ENCODE measurements at regions not wholly inside any gene's neighbourhood (a gene's known extent, or its start where the extent isn't known, plus 50 kb on each side); places are given as distances from the start of the nearest gene placed in this dataset.

- H2AFZ ChIP-seq (replicated peaks; ENCODE audit: low read length, poor library complexity), result no peak overlapping the region
- H3K9ac ChIP-seq (ENCODE audit: low read depth, low read length), result no peak overlapping the region
- H4K20me1 ChIP-seq (ENCODE audit: insufficient read depth, low read length), result no peaks in the 10 kb centered on the region
- H3K14ac ChIP-seq (replicated peaks; ENCODE audit: low read depth, low read length), result no peak overlapping the region
- H3K56ac ChIP-seq (ENCODE audit: extremely low read depth, insufficient read depth, low read length), result no peak overlapping the region
- ATAC-seq (ENCODE audit: low read depth) (no peak), DNase-seq (no peak)
- no peak overlapping the region for H3K18ac ChIP-seq (ENCODE audit: low read depth, low read length)
- H2BK20ac ChIP-seq (ENCODE audit: low read depth, low read length), result no peak overlapping the region
- no peaks in the 10 kb centered on the region for H3K36me3 ChIP-seq (ENCODE audit: control insufficient read depth, insufficient read depth, low read length)
- no peaks in the 10 kb centered on the region for H3K79me1 ChIP-seq (ENCODE audit: low read depth in 1 of 2, low read length in 2 of 2)
- H2BK15ac ChIP-seq (ENCODE audit: low read depth, low read length), result no peak overlapping the region
- peaks cover 5% of the 10 kb centered on the region for H3K27me3 ChIP-seq (ENCODE audit: control insufficient read depth, insufficient read depth, low read length)
- POLR2A ChIA-PET (ENCODE audit: unreplicated experiment), result no interaction called here
- H4K5ac ChIP-seq (ENCODE audit: low read depth, low read length), result no peak overlapping the region
- no peak overlapping the region for H2BK5ac ChIP-seq (ENCODE audit: low read depth, low read length, poor library complexity, severe bottlenecking)
- H3K27ac ChIP-seq (ENCODE audit: insufficient read depth, low read length), result no peak overlapping the region
- H4K8ac ChIP-seq (ENCODE audit: low read depth in 2 of 2, low read length in 2 of 2), result no peak overlapping the region
- no peak overlapping the region for H3K4ac ChIP-seq (ENCODE audit: low read depth, low read length)
- H3K9me1 ChIP-seq (ENCODE audit: insufficient read depth, low read length), result no peaks in the 10 kb centered on the region
- in situ Hi-C loops (cut with MboI; ENCODE audit: low sequenced_read_pairs) (no loop called here), intact Hi-C loops (cut with micrococcal nuclease) (no loop called here), dilution Hi-C loops (cut with HindIII; ENCODE audit: low sequenced_read_pairs, unreplicated experiment) (no loop called here)
- H3K4me3 ChIP-seq (ENCODE audit: insufficient read depth, low read depth, low read length), result no peak overlapping the region
- no TSS peak for BruUV-seq (replicated peaks)
- TF ChIP-seq MAZ (IDR thresholded peaks at IDR 0.05; ENCODE audit: borderline replicate concordance, low read depth, low read length) (no peak), MXI1 (IDR thresholded peaks at IDR 0.05; ENCODE audit: borderline replicate concordance, low read depth, low read length) (no peak), RCOR1 (IDR thresholded peaks at IDR 0.05; ENCODE audit: insufficient replicate concordance, low read length) (no peak), POLR2A (IDR thresholded peaks at IDR 0.05; ENCODE audit: low read depth, low read length) (no peak), RFX5 (IDR thresholded peaks at IDR 0.05; ENCODE audit: low read depth, low read length) (no peak), USF2 (IDR thresholded peaks at IDR 0.05; ENCODE audit: low read depth, low read length) (no peak), NFE2L2 (IDR thresholded peaks at IDR 0.05; ENCODE audit: low read depth, low read length) (no peak), SMC3 (IDR thresholded peaks at IDR 0.05; ENCODE audit: low read depth, low read length) (no peak), CTCF (conservative IDR thresholded peaks at IDR 0.05; ENCODE audit: low read depth, low read length) (no peak), CEBPB (IDR thresholded peaks at IDR 0.05; ENCODE audit: low read depth, low read length) (no peak), ELK1 (IDR thresholded peaks at IDR 0.05; ENCODE audit: borderline replicate concordance, low read depth, low read length) (no peak), MAFK (IDR thresholded peaks at IDR 0.05; ENCODE audit: low read depth, low read length) (no peak)
- CTCF ChIA-PET, result no interaction called here
- no peak overlapping the region for H3K23ac ChIP-seq (ENCODE audit: low read depth, low read length)
- H2AK5ac ChIP-seq (ENCODE audit: low read depth, low read length), result no peak overlapping the region
- H3K9me3 ChIP-seq (ENCODE audit: control insufficient read depth, insufficient read depth, low read length), result no peaks in the 10 kb centered on the region
- 60% methylated on average over 1 of the region's 6 CpGs; no CpG with 5 or more reads in 1 of the 2 experiments for WGBS, 2 experiments (ENCODE audit: extremely low coverage in 2 of 2, insufficient read length in 1 of 2)
- no peak overlapping the region for H4K91ac ChIP-seq (ENCODE audit: insufficient read depth, low read depth, low read length)
- H3K4me2 ChIP-seq (ENCODE audit: low read depth, low read length), result no peak overlapping the region
- H2AK9ac ChIP-seq (replicated peaks; ENCODE audit: low read depth, low read length, poor library complexity), result no peak overlapping the region
- H3K4me1 ChIP-seq (ENCODE audit: control insufficient read depth, insufficient read depth, low read length), result no peaks in the 10 kb centered on the region
- no peak overlapping the region for H2BK120ac ChIP-seq (ENCODE audit: low read depth, low read length)
These were observed 1013.1 kb downstream of the KCNMA1 start for GRCh38 chr10:76624470-76624869.
